ENCODE measurements at regions not wholly inside any gene's neighbourhood (a gene's known extent, or its start where the extent isn't known, plus 50 kb on each side); places are given as distances from the start of the nearest gene placed in this dataset.

- no peak for DNase-seq (ENCODE audit: low spot score)
Measured at GRCh38 chr7:22624781-22625180, 102.2 kb upstream of the IL6 start.

- DNase-seq (ENCODE audit: low spot score), result no peak
Measured at GRCh38 chr7:22622116-22622785, 104.7 kb upstream of the IL6 start.

- DNase-seq (ENCODE audit: low spot score), result no peak
Measured at GRCh38 chr7:22618528-22618927, 108.5 kb upstream of the IL6 start.

DNA sequence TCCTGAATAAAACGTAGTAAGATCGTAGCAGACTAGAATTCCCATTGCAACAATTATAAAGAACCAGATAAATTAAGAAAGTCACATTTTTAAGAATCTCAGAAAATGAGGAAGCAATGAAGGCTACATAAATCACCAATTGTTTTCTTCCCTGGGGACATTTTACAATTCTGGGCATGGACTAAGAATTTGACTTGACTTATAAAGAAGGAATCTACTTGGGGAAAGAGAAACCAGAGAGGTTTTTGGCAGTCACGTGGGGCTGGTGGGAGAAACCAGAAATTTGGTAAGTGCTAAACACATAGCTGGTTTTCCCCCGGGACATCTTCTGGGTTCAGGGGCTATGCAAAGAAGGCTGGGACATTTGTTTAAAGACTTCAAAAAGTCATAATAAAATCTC is 109.8 kb upstream of the IL6 start:
- no peak for DNase-seq (ENCODE audit: low spot score)

DNA sequence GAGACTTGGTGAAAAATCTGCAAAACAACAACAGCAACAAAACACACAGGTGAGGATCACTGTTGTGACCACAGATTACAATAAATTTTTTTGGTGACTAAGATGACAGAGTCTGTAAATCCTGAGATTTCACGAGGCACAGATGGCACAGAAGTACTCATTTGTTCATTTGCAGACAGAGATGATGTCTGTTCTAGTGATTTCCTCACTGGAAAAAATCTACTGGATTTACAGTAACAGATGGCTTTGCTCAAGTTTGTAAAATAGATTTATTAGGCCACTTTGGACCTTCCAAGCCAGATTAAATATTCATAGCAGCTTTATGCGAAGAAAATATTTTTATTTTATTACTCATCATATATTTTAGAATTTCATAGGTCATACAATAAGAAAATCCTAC is 113.5 kb upstream of the IL6 start:
- no peak for DNase-seq (ENCODE audit: low spot score)

DNA sequence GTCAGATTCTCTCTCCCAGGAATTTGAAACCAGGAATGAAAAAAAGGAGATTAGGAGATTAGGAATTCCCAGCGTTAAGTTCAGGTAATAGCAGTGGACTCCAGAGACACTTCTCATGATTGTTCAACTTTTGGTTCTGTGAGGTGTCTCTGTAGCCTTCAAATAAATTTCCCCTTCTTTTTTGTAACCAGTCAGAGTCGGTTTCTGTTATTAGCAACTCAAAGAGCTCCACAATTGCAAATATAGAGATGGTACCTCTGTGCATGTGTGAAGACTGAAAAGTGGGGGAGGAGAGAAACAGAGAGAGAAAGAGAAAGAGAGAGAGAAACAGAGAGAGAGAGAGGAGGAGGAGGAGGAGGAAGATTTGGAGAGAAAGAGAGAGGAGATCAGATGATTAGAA is 112.8 kb upstream of the STEAP1B start:
- DNase-seq (ENCODE audit: low spot score), result no peak

- DNase-seq (ENCODE audit: low spot score), result no peak
Measured at GRCh38 chr7:22611758-22612079, 111.7 kb upstream of the STEAP1B start.

GRCh38 chr7:22610951-22611757 is 111.2 kb upstream of the STEAP1B start:
- DNase-seq (ENCODE audit: low spot score), result no peak

GRCh38 chr7:22610263-22610662 is 110.3 kb upstream of the STEAP1B start:
- no peak for DNase-seq (ENCODE audit: low spot score)

DNA sequence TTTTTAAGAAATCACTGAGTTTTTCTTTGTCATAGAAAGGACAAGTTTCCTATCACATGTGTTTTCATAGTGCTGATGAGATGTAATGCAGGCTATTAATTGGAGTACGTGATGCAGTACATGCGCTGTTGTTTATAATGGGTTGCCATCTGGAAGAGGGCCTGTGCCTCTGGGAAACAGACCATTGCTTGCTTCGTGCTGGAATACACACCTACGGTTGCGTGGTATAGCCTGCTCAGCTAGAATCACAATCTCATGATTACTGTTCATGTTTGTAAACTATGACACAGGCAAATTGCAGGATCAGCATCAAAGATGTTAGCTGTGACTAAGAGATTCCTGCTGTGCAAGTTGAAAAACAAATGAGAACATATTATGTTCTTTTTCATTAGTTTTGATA is 107.2 kb upstream of the STEAP1B start:
- no peak for DNase-seq (ENCODE audit: low spot score)

- DNase-seq (ENCODE audit: low spot score), result no peak
Measured at GRCh38 chr7:22604246-22604645, 104.3 kb upstream of the STEAP1B start.

GRCh38 chr7:22601812-22602565 is 102.0 kb upstream of the STEAP1B start:
- DNase-seq (ENCODE audit: low spot score), result no peak

GRCh38 chr7:22601408-22601807 is 101.4 kb upstream of the STEAP1B start:
- no peak for DNase-seq (ENCODE audit: low spot score)

DNA sequence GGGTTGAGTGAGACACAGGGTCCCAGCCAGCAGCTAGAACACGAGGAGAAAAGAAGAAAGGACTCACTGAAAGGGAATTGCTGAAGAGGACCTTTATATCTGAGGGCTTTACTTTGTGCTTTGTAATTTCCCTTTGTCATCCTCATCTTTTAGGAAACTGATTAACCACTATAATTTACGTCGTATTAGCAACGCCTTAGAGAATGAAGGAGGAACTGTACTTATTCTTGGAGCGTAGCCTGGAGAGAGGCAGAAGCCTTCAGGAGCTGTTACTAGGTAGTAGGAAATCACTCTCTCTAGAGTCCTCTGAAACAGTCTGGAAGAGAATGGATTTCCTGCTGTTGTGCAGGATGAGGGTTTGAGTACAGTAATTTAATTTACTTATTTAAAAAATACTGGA is 101.0 kb upstream of the STEAP1B start:
- no peak for DNase-seq (ENCODE audit: low spot score)

DNA sequence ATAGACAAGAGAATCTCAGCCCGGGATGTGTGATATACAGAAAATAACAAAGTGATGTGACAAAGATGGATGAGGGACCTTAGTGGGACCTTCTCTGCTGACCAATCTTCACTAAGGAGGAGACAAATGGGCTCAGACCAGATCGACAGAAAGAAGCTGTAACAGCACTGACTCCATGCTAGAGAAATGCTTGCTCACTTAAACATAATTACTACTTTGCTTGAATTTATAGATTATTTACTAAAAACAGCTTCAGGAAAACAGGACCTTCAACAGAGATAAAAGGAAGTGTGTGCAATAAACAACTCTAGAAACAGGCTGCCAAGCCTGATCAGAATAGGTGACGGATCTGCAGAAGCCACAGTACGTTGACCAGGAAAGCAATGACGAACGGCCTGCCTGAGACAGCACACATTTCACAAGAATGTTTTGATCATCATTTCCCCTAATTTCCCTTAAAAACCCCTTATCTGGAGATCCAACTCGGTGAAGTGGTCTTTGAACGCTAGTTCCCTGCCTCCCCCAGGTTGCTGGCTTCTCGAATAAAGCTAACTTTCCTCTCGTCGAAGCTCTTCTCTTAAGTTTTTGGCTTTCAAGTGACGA is 98.4 kb upstream of the STEAP1B start:
- no peak for DNase-seq (ENCODE audit: low spot score)

DNA sequence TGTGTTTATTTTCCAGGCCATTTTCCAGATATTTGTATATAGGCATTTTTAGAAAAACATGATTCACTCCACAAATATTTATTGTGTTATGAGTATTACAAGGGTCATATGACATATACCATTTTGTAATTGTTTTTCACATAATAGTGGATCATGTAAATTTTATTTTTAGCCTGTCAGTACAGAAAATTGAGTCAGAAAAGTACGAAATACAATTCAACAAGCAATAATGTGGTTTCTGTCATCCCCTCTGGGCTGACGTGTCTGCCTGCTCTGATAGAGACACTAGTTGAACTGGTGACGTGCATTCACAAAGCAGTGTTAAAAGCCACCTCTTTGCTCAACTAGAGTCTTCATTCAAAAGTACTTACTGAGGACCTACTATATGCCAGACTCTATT is 97.9 kb upstream of the STEAP1B start:
- no peak for DNase-seq (ENCODE audit: low spot score)

- no peak for DNase-seq (ENCODE audit: low spot score)
Measured at GRCh38 chr7:22596763-22597400, 96.9 kb upstream of the STEAP1B start.

GRCh38 chr7:22594020-22594419 is 94.0 kb upstream of the STEAP1B start:
- DNase-seq (ENCODE audit: low spot score), result no peak

GRCh38 chr7:22591271-22591670 is 91.3 kb upstream of the STEAP1B start:
- no peak for DNase-seq (ENCODE audit: low spot score)

- no peak for DNase-seq (ENCODE audit: low spot score)
Measured at GRCh38 chr7:22589641-22590201, 89.7 kb upstream of the STEAP1B start.

GRCh38 chr7:22588351-22588750 is 88.4 kb upstream of the STEAP1B start:
- no peak for DNase-seq (ENCODE audit: low spot score)

DNA sequence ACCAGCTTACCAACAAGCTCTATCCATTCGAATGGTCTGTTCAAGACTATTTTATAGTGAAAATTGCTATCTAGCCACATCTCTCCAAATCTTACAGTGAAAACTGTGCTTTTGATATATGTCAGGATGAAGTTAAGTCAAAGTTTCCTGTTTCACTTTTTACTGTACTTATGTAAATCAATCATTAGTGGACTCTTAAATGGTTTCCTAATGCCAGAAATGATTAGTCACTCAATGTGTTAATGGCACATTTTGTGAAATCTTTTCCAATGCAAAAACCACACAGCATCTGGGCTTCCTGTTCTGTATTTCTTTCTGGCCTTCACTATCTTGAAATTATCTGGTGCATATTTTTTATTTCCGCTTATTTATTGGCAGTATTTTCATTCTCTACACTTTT is 87.3 kb upstream of the STEAP1B start:
- no peak for DNase-seq (ENCODE audit: low spot score)
